Pancreas (tissue), 10 donors: ENCODE measurements at regions not wholly inside any gene's neighbourhood (a gene's known extent, or its start where the extent isn't known, plus 50 kb on each side); places are given as distances from the start of the nearest gene placed in this dataset.
"Not testable (repeated sequence)": the region's sequence is repeated elsewhere in the genome, so short reads cannot be mapped to it uniquely, and the experiment has no call there.

Experiments
- ATAC-seq, 4 donors: fragments of 200-7000 bp; cut with Tn5 transposase; one replicate each; pipeline versions ENCODE4 v1.8.0 to v1.9.1; 2020; ENCODE audit warnings: mild to moderate bottlenecking in 4 of 4, moderate library complexity in 4 of 4
- DNase-seq, 6 donors: peaks; one replicate each; pipeline ENCODE4 v3.0.0-alpha.2; 2020
- FAIRE-seq: peaks from 2 replicates; lab custom pipeline; 2012; peaks lifted over from hg19 to GRCh38; lab: Jason Lieb, UNC
- H3K27ac ChIP-seq, 4 donors: fragments of 200-600 bp; sonication (generic); 1 replicate in 3 of 4; 2 replicates in 1 of 4; pipeline versions ENCODE4 v1.5.0 to v1.8.0; 2020
- H3K27me3 ChIP-seq, 4 donors: fragments of 200-600 bp; one replicate each; pipeline ENCODE4 v1.8.0; 2021
- H3K36me3 ChIP-seq, 3 donors: fragments of 200-600 bp; sonication (generic) in 1 of 3; one replicate each; pipeline versions ENCODE4 v1.5.0 to v1.8.0; 2020 to 2021
- H3K4me1 ChIP-seq, 3 donors: fragments of 200-600 bp; one replicate each; pipeline ENCODE4 v1.8.0; 2021
- H3K4me3 ChIP-seq, 4 donors: fragments of 200-600 bp; sonication (generic) in 2 of 4; one replicate each; pipeline versions ENCODE4 v1.5.0 to v1.8.0; 2020 to 2021
- H3K9me3 ChIP-seq, 4 donors: fragments of 200-600 bp; one replicate each; pipeline ENCODE4 v1.8.0; 2021
- WGBS, 2 donors: extraction: QIAGEN DNeasy Blood & Tissue Kit; methylation state at CpG; one replicate each; pipeline ENCODE4 v1.1.7; 2013; 5-methylcytosine and 5-hydroxymethylcytosine counted together
- intact Hi-C, 3 donors: fragments of 100-400 bp; cut with DNase I; formaldehyde crosslinking; loops; one replicate each; pipeline versions ENCODE4 v1.11.1 to v1.14.2; 2022
- TF ChIP-seq, protein P1 (sequence below), 4 donors: fragments of 200-600 bp; sonication (generic) in 3 of 4; IDR thresholded peaks; one replicate each; pipeline versions ENCODE4 v1.5.0 to v1.8.0; 2021; ENCODE audit warnings: antibody characterized with exemption in 4 of 4
- donor health status: healthy with polysubstance abuse.
- donor health status: DM: no; HTN: no; CAD: no; lungs with moderate emphysema.
- donor health status: DM: no; HTN: no; CAD: no.
- donor health status: control.
- donor health status: control.
- donor health status: Bipolar disorder and iron deficiency.
- donor health status: DM: yes; HTN: yes; CAD: no.
- donor health status: DM: no; HTN: no; CAD: no.
- donor health status: DM: no; HTN: no; CAD: no.
- donor health status: DM: yes; HTN: yes; CAD: no.

DNA sequence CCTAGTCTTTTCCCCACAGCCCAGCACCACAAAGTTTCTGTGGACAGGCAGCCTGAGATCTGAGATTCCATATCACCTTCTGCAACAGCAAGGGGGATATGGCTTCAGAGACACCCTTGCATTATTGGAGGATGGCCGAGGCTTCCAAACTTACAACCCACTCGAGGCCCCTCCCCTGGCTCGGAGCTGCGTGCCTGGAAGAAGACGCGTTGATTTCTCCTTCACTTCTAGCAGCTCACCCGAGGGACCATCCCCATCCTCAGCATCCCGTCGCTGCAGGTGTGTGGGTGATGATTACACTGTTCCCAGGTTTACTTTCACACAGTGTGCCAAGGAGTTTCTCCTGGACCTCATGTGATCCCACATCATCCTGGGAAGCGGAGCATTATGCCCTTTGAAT is 277.9 kb downstream of the MATN1 start:
- TF ChIP-seq, protein P1, sequence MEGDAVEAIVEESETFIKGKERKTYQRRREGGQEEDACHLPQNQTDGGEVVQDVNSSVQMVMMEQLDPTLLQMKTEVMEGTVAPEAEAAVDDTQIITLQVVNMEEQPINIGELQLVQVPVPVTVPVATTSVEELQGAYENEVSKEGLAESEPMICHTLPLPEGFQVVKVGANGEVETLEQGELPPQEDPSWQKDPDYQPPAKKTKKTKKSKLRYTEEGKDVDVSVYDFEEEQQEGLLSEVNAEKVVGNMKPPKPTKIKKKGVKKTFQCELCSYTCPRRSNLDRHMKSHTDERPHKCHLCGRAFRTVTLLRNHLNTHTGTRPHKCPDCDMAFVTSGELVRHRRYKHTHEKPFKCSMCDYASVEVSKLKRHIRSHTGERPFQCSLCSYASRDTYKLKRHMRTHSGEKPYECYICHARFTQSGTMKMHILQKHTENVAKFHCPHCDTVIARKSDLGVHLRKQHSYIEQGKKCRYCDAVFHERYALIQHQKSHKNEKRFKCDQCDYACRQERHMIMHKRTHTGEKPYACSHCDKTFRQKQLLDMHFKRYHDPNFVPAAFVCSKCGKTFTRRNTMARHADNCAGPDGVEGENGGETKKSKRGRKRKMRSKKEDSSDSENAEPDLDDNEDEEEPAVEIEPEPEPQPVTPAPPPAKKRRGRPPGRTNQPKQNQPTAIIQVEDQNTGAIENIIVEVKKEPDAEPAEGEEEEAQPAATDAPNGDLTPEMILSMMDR (IDR thresholded peaks at IDR 0.05), result no peak
- 45 to 54% methylated on average over 10 of the region's 10 CpGs for WGBS, 2 donors
- no peaks in the 10 kb centered on the region for H3K9me3 ChIP-seq
- H3K27ac ChIP-seq, result no peak overlapping the region
- H3K27me3 ChIP-seq, result no peaks in the 10 kb centered on the region
- ATAC-seq, result no peak
- FAIRE-seq, result no peak
- H3K4me3 ChIP-seq, result no peak overlapping the region
- intact Hi-C loops, result no loop called here
- no peaks in the 10 kb centered on the region for H3K36me3 ChIP-seq
- H3K4me1 ChIP-seq, result no peaks in the 10 kb centered on the region
- DNase-seq, result no peak

DNA sequence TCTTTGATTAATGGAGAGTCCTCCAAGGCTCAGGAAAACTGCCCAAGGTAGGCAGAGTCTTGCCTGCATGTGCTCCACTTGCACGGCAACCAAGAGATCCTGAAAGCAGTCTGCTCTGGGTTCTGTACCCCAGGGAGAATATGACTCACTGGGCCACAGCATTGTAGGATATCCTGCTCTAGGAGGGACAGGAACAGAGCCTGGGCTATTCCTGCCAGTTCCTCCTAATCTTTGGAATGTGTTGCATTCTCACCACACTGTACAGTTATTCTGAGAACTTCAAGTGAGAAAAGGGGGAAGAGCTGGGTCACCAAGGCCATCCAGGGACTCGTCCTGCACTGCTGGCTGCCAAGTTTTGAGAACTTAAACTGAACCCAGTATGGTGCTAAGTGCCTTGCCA is 278.5 kb downstream of the MATN1 start:
- Histone ChIP-seq H3K27me3 (no peaks in the 10 kb centered on the region), H3K4me3 (no peak overlapping the region), H3K4me1 (no peaks in the 10 kb centered on the region), H3K9me3 (no peaks in the 10 kb centered on the region), H3K36me3 (no peaks in the 10 kb centered on the region), H3K27ac (no peak overlapping the region)
- ATAC-seq (no peak), DNase-seq (no peak), FAIRE-seq (no peak)
- 38 to 40% methylated on average over 2 of the region's 2 CpGs for WGBS, 2 donors
- intact Hi-C loops, result no loop called here
- TF ChIP-seq, protein P1 (IDR thresholded peaks at IDR 0.05), result no peak

DNA sequence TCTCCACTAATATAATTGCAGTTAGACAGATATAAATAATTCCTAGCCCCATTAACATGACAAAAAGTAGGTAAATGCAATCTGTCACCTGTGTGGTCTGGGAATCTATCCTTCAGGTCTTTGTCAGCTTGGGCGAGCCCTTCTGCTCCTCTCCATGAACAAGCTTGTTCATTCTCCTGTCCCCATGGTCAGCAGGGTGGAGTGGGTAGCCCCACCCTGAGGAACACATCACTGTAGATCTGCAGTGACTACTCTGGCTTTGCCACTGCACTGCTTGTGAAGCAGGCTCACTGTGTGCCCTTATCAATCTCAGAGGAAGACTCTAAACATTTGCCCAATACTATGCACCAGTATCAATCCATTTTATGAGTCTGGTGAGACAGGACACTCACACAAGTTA is 279.0 kb downstream of the MATN1 start:
- Histone ChIP-seq H3K27ac (no peak overlapping the region), H3K4me1 (no peaks in the 10 kb centered on the region), H3K4me3 (no peak overlapping the region), H3K9me3 (no peaks in the 10 kb centered on the region), H3K36me3 (no peaks in the 10 kb centered on the region), H3K27me3 (no peaks in the 10 kb centered on the region)
- no peak for DNase-seq
- no peak for ATAC-seq
- intact Hi-C loops, result no loop called here
- WGBS, 2 donors, result 45 to 57% methylated on average over 1 of the region's 1 CpG
- TF ChIP-seq, protein P1 (IDR thresholded peaks at IDR 0.05), result no peak
- no peak for FAIRE-seq

DNA sequence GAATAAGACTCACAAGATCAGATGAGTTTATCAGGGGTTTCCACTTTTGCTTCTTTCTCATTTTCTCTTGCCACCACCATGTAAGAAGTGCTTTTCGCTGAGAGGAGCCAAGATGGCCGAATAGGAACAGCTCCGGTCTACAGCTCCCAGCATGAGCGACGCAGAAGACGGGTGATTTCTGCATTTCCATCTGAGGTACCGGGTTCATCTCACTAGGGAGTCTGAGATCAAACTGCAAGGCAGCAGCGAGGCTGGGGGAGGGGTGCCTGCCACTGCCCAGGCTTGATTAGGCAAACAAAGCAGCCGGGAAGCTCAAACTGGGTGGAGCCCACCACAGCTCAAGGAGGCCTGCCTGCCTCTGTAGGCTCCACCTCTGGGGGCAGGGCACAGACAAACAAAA is 285.1 kb downstream of the MATN1 start:
- 52 to 61% methylated on average over 9 of the region's 9 CpGs for WGBS, 2 donors

DNA sequence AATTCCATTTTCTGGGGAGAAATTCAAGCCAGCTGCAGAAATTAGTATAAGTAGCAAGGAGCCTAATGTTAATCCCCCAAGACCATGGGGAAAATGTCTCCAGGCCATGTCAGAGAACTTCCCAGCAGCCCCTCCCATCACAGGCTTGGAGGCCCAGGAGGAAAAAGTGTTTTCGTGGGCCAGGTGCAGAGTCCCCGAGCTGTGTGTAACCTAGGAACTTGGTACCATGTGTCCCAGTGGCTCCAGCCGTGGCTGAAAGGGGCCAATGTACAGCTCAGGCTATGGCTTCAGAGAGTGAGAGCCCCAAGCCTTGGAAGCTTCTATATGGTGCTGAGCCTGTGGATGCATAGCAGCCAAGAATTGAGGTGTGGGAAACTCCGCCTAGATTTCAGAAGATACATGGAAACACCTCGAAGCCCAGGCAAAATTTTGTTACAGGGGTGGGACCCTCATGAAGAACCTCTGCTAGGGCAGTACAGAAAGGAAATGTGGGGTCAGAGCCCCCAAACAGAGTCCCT is 286.3 kb downstream of the MATN1 start:
- no peaks in the 10 kb centered on the region for H3K36me3 ChIP-seq
- WGBS, 2 donors, result 68% methylated on average over 5 of the region's 5 CpGs
- no peak for ATAC-seq

More for the DNA sequence above, 285.1 kb downstream of the MATN1 start:
- H3K4me1 ChIP-seq, H3K9me3 ChIP-seq, H3K4me3 ChIP-seq, FAIRE-seq, H3K27me3 ChIP-seq, intact Hi-C loops, H3K36me3 ChIP-seq, H3K27ac ChIP-seq, ATAC-seq: not testable (repeated sequence)
- DNase-seq, result peak in 1 of 6 donors; percentile 1

More for the DNA sequence above, 286.3 kb downstream of the MATN1 start:
- no peak overlapping the region for H3K27ac ChIP-seq
- H3K4me3 ChIP-seq, result no peak overlapping the region
- intact Hi-C loops, result no loop called here
- no peaks in the 10 kb centered on the region for H3K4me1 ChIP-seq
- no peaks in the 10 kb centered on the region for H3K27me3 ChIP-seq
- H3K9me3 ChIP-seq, result no peaks in the 10 kb centered on the region
- DNase-seq (peak in 1 of 6 donors; percentile 3), FAIRE-seq (no peak)
- TF ChIP-seq, protein P1 (IDR thresholded peaks at IDR 0.05), result no peak
